BLaER1 treated with 17β-estradiol and CSF1 and Interleukin-3, amounts not matched to agents 10 nM and 100 nM (cell line): ENCODE measurements at regions not wholly inside any gene's neighbourhood (a gene's known extent, or its start where the extent isn't known, plus 50 kb on each side); places are given as distances from the start of the nearest gene placed in this dataset.

ENCODE experiments used
- H3K27ac ChIP-seq, 11 experiments: shearing (Covaris generic); formaldehyde crosslinking; 2 replicates each; pipeline ENCODE4 v1.8.1; 2022
- H3K27me3 ChIP-seq, 11 experiments: shearing (Covaris generic); formaldehyde crosslinking; 2 replicates each; pipeline ENCODE4 v1.8.1; 2022
- H3K36me3 ChIP-seq, 11 experiments: shearing (Covaris generic); formaldehyde crosslinking; 2 replicates each; pipeline ENCODE4 v1.8.1; 2022
- H3K4me1 ChIP-seq, 10 experiments: shearing (Covaris generic); formaldehyde crosslinking; 2 replicates each; pipeline ENCODE4 v1.8.1; 2022
- H3K4me2 ChIP-seq, 11 experiments: shearing (Covaris generic); formaldehyde crosslinking; 2 replicates each; pipeline ENCODE4 v1.8.1; 2022
- H3K4me3 ChIP-seq, 10 experiments: shearing (Covaris generic); formaldehyde crosslinking; 2 replicates each; pipeline ENCODE4 v1.8.1; 2022
- H3K9ac ChIP-seq, 11 experiments: shearing (Covaris generic); formaldehyde crosslinking; 2 replicates each; pipeline ENCODE4 v1.8.1; 2022
- H3K9me3 ChIP-seq, 11 experiments: shearing (Covaris generic); formaldehyde crosslinking; replicated peaks in 1 of 11; 2 replicates each; pipeline ENCODE4 v1.8.1; 2022
- H4K20me1 ChIP-seq, 11 experiments: shearing (Covaris generic); formaldehyde crosslinking; 2 replicates each; pipeline ENCODE4 v1.8.1; 2022
- Cebpa-rat ChIP-seq, 11 experiments: shearing (Covaris generic); IDR thresholded peaks; 2 replicates each; pipeline ENCODE4 v1.8.1; 2022

DNA sequence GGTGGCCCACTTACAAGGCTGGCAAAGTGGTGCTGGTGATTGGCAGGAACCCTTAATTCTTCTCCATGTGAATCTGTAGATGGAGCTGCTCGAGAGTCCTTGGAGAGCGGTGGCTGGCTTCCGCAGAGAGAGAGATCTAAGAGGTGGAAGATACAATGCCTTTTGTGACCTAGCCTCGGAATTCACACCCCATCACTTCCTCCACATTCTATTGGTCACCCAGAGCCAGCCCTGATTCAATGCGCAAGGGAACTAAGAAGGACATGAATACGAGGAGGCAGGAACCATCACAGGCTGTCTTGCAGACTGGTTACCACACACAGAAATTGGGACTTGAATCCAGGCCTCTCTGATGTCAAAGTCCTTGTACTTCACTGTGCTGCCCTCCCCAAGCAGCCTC lies 128.9 kb upstream of the PROKR2 start:
- Histone ChIP-seq H3K27ac (no peak overlapping the region), H3K36me3 (no peaks in the 10 kb centered on the region), H3K27me3 (no peaks in the 10 kb centered on the region), H3K9me3 (no peaks in the 10 kb centered on the region), H3K4me1 (no peaks in the 10 kb centered on the region), H3K9ac (no peak overlapping the region), H3K4me2 (no peak overlapping the region), H4K20me1 (no peaks in the 10 kb centered on the region), H3K4me3 (no peak overlapping the region)
- TF ChIP-seq Cebpa-rat (IDR thresholded peaks at IDR 0.05), result no peak

GRCh38 chr20:5442101-5442500 lies 125.3 kb upstream of the PROKR2 start:
- Histone ChIP-seq H3K9ac (no peak overlapping the region), H3K36me3 (no peaks in the 10 kb centered on the region), H3K4me1 (no peaks in the 10 kb centered on the region), H3K27me3 (no peaks in the 10 kb centered on the region), H3K4me3 (no peak overlapping the region), H4K20me1 (no peaks in the 10 kb centered on the region), H3K9me3 (peaks cover 0 to 10% (median 4%) of the 10 kb centered on the region in 11 experiments; a peak in 6 of 22 replicates), H3K27ac (no peak overlapping the region), H3K4me2 (no peak overlapping the region)
- no peak for TF ChIP-seq Cebpa-rat (IDR thresholded peaks at IDR 0.05)

GRCh38 chr20:5434116-5434515 lies 117.4 kb upstream of the PROKR2 start:
- no peaks in the 10 kb centered on the region for H4K20me1 ChIP-seq
- no peak overlapping the region for H3K9ac ChIP-seq
- peaks cover 0 to 10% (median 4%) of the 10 kb centered on the region in 11 experiments; a peak in 6 of 22 replicates for H3K9me3 ChIP-seq
- H3K4me1 ChIP-seq, result no peaks in the 10 kb centered on the region
- H3K4me3 ChIP-seq, result no peak overlapping the region
- no peaks in the 10 kb centered on the region for H3K36me3 ChIP-seq
- no peak overlapping the region for H3K27ac ChIP-seq
- H3K27me3 ChIP-seq, result no peaks in the 10 kb centered on the region
- no peak overlapping the region for H3K4me2 ChIP-seq
- TF ChIP-seq Cebpa-rat (IDR thresholded peaks at IDR 0.05), result no peak

GRCh38 chr20:5433352-5433751 lies 116.6 kb upstream of the PROKR2 start:
- H3K27ac ChIP-seq, result no peak overlapping the region
- no peak overlapping the region for H3K4me3 ChIP-seq
- H3K4me2 ChIP-seq, result no peak overlapping the region
- no peak overlapping the region for H3K9ac ChIP-seq
- no peak for TF ChIP-seq Cebpa-rat (IDR thresholded peaks at IDR 0.05)
- no peaks in the 10 kb centered on the region for H4K20me1 ChIP-seq
- H3K27me3 ChIP-seq, result no peaks in the 10 kb centered on the region
- H3K4me1 ChIP-seq, result no peaks in the 10 kb centered on the region
- H3K9me3 ChIP-seq, result peaks cover 0 to 9% (median 4%) of the 10 kb centered on the region in 11 experiments; a peak in 6 of 22 replicates
- no peaks in the 10 kb centered on the region for H3K36me3 ChIP-seq

- Histone ChIP-seq H3K4me2 (no peak overlapping the region), H3K4me3 (no peak overlapping the region), H4K20me1 (no peaks in the 10 kb centered on the region), H3K27me3 (no peaks in the 10 kb centered on the region), H3K27ac (no peak overlapping the region), H3K4me1 (no peaks in the 10 kb centered on the region), H3K9me3 (no peaks in the 10 kb centered on the region), H3K36me3 (no peaks in the 10 kb centered on the region), H3K9ac (no peak overlapping the region)
- TF ChIP-seq Cebpa-rat (IDR thresholded peaks at IDR 0.05), result no peak
Observed at GRCh38 chr20:5432030-5432429, 115.3 kb upstream of the PROKR2 start.

GRCh38 chr20:5430670-5431069 lies 113.9 kb upstream of the PROKR2 start:
- H3K4me2 ChIP-seq, result no peak overlapping the region
- H4K20me1 ChIP-seq, result no peaks in the 10 kb centered on the region
- no peak overlapping the region for H3K9ac ChIP-seq
- H3K36me3 ChIP-seq, result no peaks in the 10 kb centered on the region
- H3K4me1 ChIP-seq, result no peaks in the 10 kb centered on the region
- no peak for TF ChIP-seq Cebpa-rat (IDR thresholded peaks at IDR 0.05)
- peaks cover 0 to 11% (median 0%) of the 10 kb centered on the region in 11 experiments; a peak in 4 of 22 replicates for H3K9me3 ChIP-seq
- no peak overlapping the region for H3K4me3 ChIP-seq
- no peaks in the 10 kb centered on the region for H3K27me3 ChIP-seq
- H3K27ac ChIP-seq, result no peak overlapping the region

- Histone ChIP-seq H3K4me3 (no peak overlapping the region), H3K4me2 (no peak overlapping the region), H3K36me3 (no peaks in the 10 kb centered on the region), H3K27ac (no peak overlapping the region), H3K9me3 (peaks cover 0 to 19% (median 4%) of the 10 kb centered on the region in 11 experiments; a peak in 6 of 22 replicates), H3K9ac (no peak overlapping the region), H3K27me3 (no peaks in the 10 kb centered on the region), H3K4me1 (no peaks in the 10 kb centered on the region), H4K20me1 (no peaks in the 10 kb centered on the region)
- no peak for TF ChIP-seq Cebpa-rat (IDR thresholded peaks at IDR 0.05)
Observed at GRCh38 chr20:5426026-5426425, 109.3 kb upstream of the PROKR2 start.

DNA sequence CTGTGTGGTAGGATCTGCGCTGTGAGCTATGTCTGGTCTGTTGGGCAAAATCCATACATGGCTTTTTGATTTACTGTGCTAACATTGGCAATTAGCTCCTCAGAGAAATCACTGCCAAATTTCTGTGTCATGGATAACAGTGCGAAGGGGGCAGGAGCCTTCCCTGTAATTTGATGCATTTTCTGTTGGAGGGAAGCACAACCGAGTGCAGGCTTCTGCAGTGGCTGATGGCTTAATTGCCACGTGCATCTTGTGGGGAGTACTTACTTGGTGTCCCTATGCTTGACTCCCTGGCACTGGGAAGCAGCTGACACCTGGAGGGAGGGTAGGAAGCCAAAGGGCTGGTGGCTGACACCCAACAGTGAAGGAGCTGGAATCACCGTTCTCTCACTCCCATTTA lies 99.3 kb upstream of the PROKR2 start:
- Histone ChIP-seq H3K27me3 (no peaks in the 10 kb centered on the region), H3K4me1 (peaks cover 0 to 6% (median 0%) of the 10 kb centered on the region in 10 experiments; a peak in 2 of 20 replicates)
- no peak for TF ChIP-seq Cebpa-rat (IDR thresholded peaks at IDR 0.05)

DNA sequence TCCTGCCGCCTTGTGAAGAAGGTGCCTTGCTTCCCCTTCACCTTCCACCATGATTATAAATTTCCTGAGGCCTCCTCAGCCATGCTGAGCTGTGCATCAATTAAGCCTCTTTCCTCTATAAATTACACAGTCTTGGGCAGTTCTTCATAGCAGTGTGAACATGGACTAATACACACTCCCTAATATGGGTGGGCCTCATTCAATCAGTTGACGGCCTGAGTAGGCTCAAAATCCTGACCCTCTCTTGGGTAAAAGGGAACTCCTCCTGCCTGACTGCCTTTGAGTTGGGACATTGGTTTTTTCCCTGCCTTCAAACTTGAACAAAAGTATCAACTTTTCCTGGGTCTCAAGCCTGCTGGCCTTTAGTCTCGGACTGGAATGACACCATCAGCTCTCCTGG lies 96.6 kb upstream of the PROKR2 start:
- H3K4me2 ChIP-seq, result no peak overlapping the region
- H3K9me3 ChIP-seq, result peaks cover 0 to 15% (median 0%) of the 10 kb centered on the region in 11 experiments; a peak in 3 of 22 replicates
- no peak overlapping the region for H3K27ac ChIP-seq
- TF ChIP-seq Cebpa-rat (IDR thresholded peaks at IDR 0.05), result no peak
- no peaks in the 10 kb centered on the region for H3K27me3 ChIP-seq
- H3K4me1 ChIP-seq, result peaks cover 0 to 6% (median 0%) of the 10 kb centered on the region in 10 experiments; a peak in 2 of 20 replicates
- H3K36me3 ChIP-seq, result no peaks in the 10 kb centered on the region
- no peak overlapping the region for H3K4me3 ChIP-seq
- no peaks in the 10 kb centered on the region for H4K20me1 ChIP-seq
- no peak overlapping the region for H3K9ac ChIP-seq

More for the DNA sequence above, 99.3 kb upstream of the PROKR2 start:
- H3K4me3 ChIP-seq, result no peak overlapping the region
- H3K9ac ChIP-seq, result no peak overlapping the region
- H3K4me2 ChIP-seq, result peak overlapping the region in 1 of 11 experiments; percentile 40; a peak in 1 of 22 replicates
- H4K20me1 ChIP-seq, result no peaks in the 10 kb centered on the region
- H3K9me3 ChIP-seq, result peaks cover 0 to 15% (median 0%) of the 10 kb centered on the region in 11 experiments; a peak in 3 of 22 replicates
- no peak overlapping the region for H3K27ac ChIP-seq
- no peaks in the 10 kb centered on the region for H3K36me3 ChIP-seq

DNA sequence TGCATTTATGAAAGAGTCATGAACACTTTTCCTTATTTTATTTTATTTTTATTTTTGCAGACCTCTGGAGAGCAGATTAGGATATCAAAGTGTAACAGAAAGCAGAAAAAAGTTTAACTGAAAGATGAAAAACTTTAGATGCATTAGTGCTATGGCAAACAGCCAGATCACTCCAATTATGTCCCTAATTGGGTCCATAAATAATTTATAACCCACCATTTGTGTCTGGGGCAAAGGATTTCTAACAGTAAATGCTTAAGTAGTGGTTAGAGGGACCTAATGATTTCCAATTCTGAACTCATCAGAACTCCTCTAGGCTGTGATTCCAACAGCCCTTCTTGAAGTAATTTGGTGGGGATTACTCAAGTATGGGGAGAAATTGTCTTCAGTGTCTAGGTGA lies 93.7 kb upstream of the PROKR2 start:
- H4K20me1 ChIP-seq, result no peaks in the 10 kb centered on the region
- no peak overlapping the region for H3K4me3 ChIP-seq
- H3K4me1 ChIP-seq, result peaks cover 0 to 17% (median 0%) of the 10 kb centered on the region in 10 experiments; a peak in 6 of 20 replicates
- peaks cover 0 to 12% (median 0%) of the 10 kb centered on the region in 11 experiments; a peak in 3 of 22 replicates for H3K9me3 ChIP-seq
- H3K27me3 ChIP-seq, result no peaks in the 10 kb centered on the region
- no peak overlapping the region for H3K27ac ChIP-seq
- no peak overlapping the region for H3K4me2 ChIP-seq
- H3K9ac ChIP-seq, result no peak overlapping the region
- TF ChIP-seq Cebpa-rat (IDR thresholded peaks at IDR 0.05), result no peak
- no peaks in the 10 kb centered on the region for H3K36me3 ChIP-seq
